Endodermal cell (in vitro differentiated cells): ENCODE measurements at regions not wholly inside any gene's neighbourhood (a gene's known extent, or its start where the extent isn't known, plus 50 kb on each side); places are given as distances from the start of the nearest gene placed in this dataset.

ENCODE experiments used
- DNase-seq: peaks from one replicate; pipeline ENCODE4 v3.0.0-alpha.2; 2017
- H3K27ac ChIP-seq: 2 replicates; pipeline ENCODE4 v1.5.1; 2013; ENCODE audit warnings: mild to moderate bottlenecking, low read depth, low read length, moderate library complexity
- H3K27me3 ChIP-seq: 2 replicates; pipeline ENCODE4 v1.6.1; 2013; ENCODE audit warnings: mild to moderate bottlenecking, low read length, moderate library complexity; ENCODE audit not compliant: insufficient read depth, control insufficient read depth, poor library complexity, severe bottlenecking
- H3K36me3 ChIP-seq: 2 replicates; pipeline ENCODE4 v1.7.0; 2013; ENCODE audit warnings: mild to moderate bottlenecking, low read length, moderate library complexity; ENCODE audit not compliant: control insufficient read depth, insufficient read depth
- H3K4me1 ChIP-seq: one replicate; pipeline ENCODE4 v1.7.0; 2013; ENCODE audit warnings: low read length; ENCODE audit not compliant: control insufficient read depth, insufficient read depth
- H3K4me3 ChIP-seq: 2 replicates; pipeline ENCODE4 v1.5.1; 2013; ENCODE audit warnings: mild to moderate bottlenecking, low read length, moderate library complexity
- H3K9ac ChIP-seq: 2 replicates; pipeline ENCODE4 v1.6.1; 2013; ENCODE audit warnings: mild to moderate bottlenecking, low read length, moderate library complexity; ENCODE audit not compliant: poor library complexity, severe bottlenecking; ENCODE audit errors: extremely low read depth
- H3K9me3 ChIP-seq: 2 replicates; pipeline ENCODE4 v1.6.1; 2013; ENCODE audit warnings: mild to moderate bottlenecking, low read length, moderate library complexity; ENCODE audit not compliant: control insufficient read depth
- H3K27ac Mint-ChIP-seq: 2 replicates; pipeline ENCODE4 v1.8.0; 2020; ENCODE audit warnings: mixed read lengths
- H3K27me3 Mint-ChIP-seq: 2 replicates; pipeline ENCODE4 v1.8.0; 2021; ENCODE audit warnings: mild to moderate bottlenecking, mixed read lengths; ENCODE audit not compliant: insufficient read depth
- H3K36me3 Mint-ChIP-seq: 2 replicates; pipeline ENCODE4 v1.8.0; 2020; ENCODE audit warnings: low read depth, mixed read lengths
- H3K4me1 Mint-ChIP-seq: 2 replicates; pipeline ENCODE4 v1.8.0; 2020; ENCODE audit warnings: mixed read lengths
- H3K4me3 Mint-ChIP-seq: 2 replicates; pipeline ENCODE4 v1.8.0; 2020; ENCODE audit warnings: mild to moderate bottlenecking, moderate library complexity, mixed read lengths
- H3K9me3 Mint-ChIP-seq: 2 replicates; pipeline ENCODE4 v1.8.0; 2020; ENCODE audit warnings: mild to moderate bottlenecking, mixed read lengths
- CTCF ChIP-seq: fragments of 200-600 bp; sonication (generic); conservative IDR thresholded peaks from 2 replicates; pipeline ENCODE4 v1.5.0; 2021; ENCODE audit warnings: antibody characterized with exemption, mild to moderate bottlenecking
- WGBS, 2 experiments: methylation state at CpG; one replicate each; pipeline versions ENCODE4 v1.1.5 to v1.1.7; 2013; ENCODE audit warnings: missing lambda C conversion rate in 2 of 2, mixed read lengths in 1 of 2; ENCODE audit not compliant: insufficient coverage in 1 of 2, insufficient read length in 1 of 2; 5-methylcytosine and 5-hydroxymethylcytosine counted together

- 74 to 92% methylated on average over 3 of the region's 3 CpGs for WGBS, 2 experiments
- Mint-ChIP-seq H3K27me3 (peaks cover 2% of the 10 kb centered on the region), H3K9me3 (peaks cover 8% of the 10 kb centered on the region), H3K27ac (no peak overlapping the region), H3K36me3 (no peaks in the 10 kb centered on the region), H3K4me1 (no peaks in the 10 kb centered on the region), H3K4me3 (no peak overlapping the region)
- peak overlapping the region; percentile 83 for H3K27ac ChIP-seq
- no peak overlapping the region for H3K9ac ChIP-seq
- H3K9me3 ChIP-seq = no peaks in the 10 kb centered on the region
- H3K4me3 ChIP-seq = no peak overlapping the region
- no peaks in the 10 kb centered on the region for H3K4me1 ChIP-seq
- DNase-seq = no peak
- H3K36me3 ChIP-seq = no peaks in the 10 kb centered on the region
- TF ChIP-seq CTCF = no peak
- no peaks in the 10 kb centered on the region for H3K27me3 ChIP-seq
Measured at GRCh38 chr4:145404761-145405160, 76.9 kb upstream of the SMAD1 start.

- Mint-ChIP-seq H3K27me3 (no peaks in the 10 kb centered on the region), H3K36me3 (no peaks in the 10 kb centered on the region), H3K4me3 (no peak overlapping the region), H3K27ac (no peak overlapping the region), H3K9me3 (no peaks in the 10 kb centered on the region), H3K4me1 (no peaks in the 10 kb centered on the region)
- Histone ChIP-seq H3K9me3 (no peaks in the 10 kb centered on the region), H3K27me3 (no peaks in the 10 kb centered on the region), H3K36me3 (no peaks in the 10 kb centered on the region), H3K9ac (no peak overlapping the region), H3K4me1 (no peaks in the 10 kb centered on the region), H3K4me3 (no peak overlapping the region), H3K27ac (no peak overlapping the region)
- WGBS, 2 experiments = 75 to 97% methylated on average over 1 of the region's 1 CpG
- no peak for DNase-seq
- no peak for TF ChIP-seq CTCF
Measured at GRCh38 chr4:145396581-145396980, 85.1 kb upstream of the SMAD1 start.

- H3K9ac ChIP-seq = no peak overlapping the region
- H3K4me3 ChIP-seq = no peak overlapping the region
- Mint-ChIP-seq H3K9me3 (no peaks in the 10 kb centered on the region), H3K4me3 (no peak overlapping the region), H3K36me3 (no peaks in the 10 kb centered on the region), H3K27ac (no peak overlapping the region), H3K4me1 (peaks cover 8% of the 10 kb centered on the region), H3K27me3 (no peaks in the 10 kb centered on the region)
- no peak for TF ChIP-seq CTCF
- H3K27me3 ChIP-seq = no peaks in the 10 kb centered on the region
- H3K27ac ChIP-seq = no peak overlapping the region
- H3K9me3 ChIP-seq = no peaks in the 10 kb centered on the region
- peaks cover 3% of the 10 kb centered on the region for H3K4me1 ChIP-seq
- WGBS, 2 experiments = 88 to 98% methylated on average over 1 to 3 of the region's 3 CpGs
- no peak for DNase-seq
- no peaks in the 10 kb centered on the region for H3K36me3 ChIP-seq
Measured at GRCh38 chr4:145390571-145390970, 91.1 kb upstream of the SMAD1 start.
